Keratinocyte (primary cell): ENCODE measurements at regions not wholly inside any gene's neighbourhood (a gene's known extent, or its start where the extent isn't known, plus 50 kb on each side); places are given as distances from the start of the nearest gene placed in this dataset.

ENCODE experiments used
- CTCF ChIP-seq, 3 experiments: IDR thresholded peaks in 1 of 3; conservative IDR thresholded peaks in 1 of 3; optimal IDR thresholded peaks in 1 of 3; 2 replicates in 2 of 3; 3 replicates in 1 of 3; pipeline versions ENCODE3 to v1.5.1; 2011; ENCODE audit warnings: low read length in 3 of 3, mild to moderate bottlenecking in 3 of 3, moderate library complexity in 2 of 3, control low read depth in 1 of 3, inconsistent platforms in 1 of 3; ENCODE audit not compliant: insufficient read depth in 2 of 3; ENCODE audit errors: extremely low read depth in 1 of 3
- EZH2 ChIP-seq: IDR thresholded peaks from one replicate; pipeline ENCODE4 v1.6.1; 2012; ENCODE audit warnings: inconsistent platforms, mild to moderate bottlenecking, low read length, moderate library complexity

- TF ChIP-seq CTCF (optimal IDR thresholded peaks at IDR 0.05 in 1 of 3, IDR thresholded peaks at IDR 0.05 in 1 of 3, conservative IDR thresholded peaks at IDR 0.05 in 1 of 3; ENCODE audit: extremely low read depth in 1 of 3, insufficient read depth in 2 of 3, low read length in 3 of 3) (no peak), EZH2 (no peak)
Observed at GRCh38 chr18:4573735-4574134, 118.6 kb upstream of the DLGAP1 start.
